Adrenal gland (tissue), 9 donors: ENCODE measurements at regions not wholly inside any gene's neighbourhood (a gene's known extent, or its start where the extent isn't known, plus 50 kb on each side); places are given as distances from the start of the nearest gene placed in this dataset.
"Not testable (repeated sequence)": the region's sequence is repeated elsewhere in the genome, so short reads cannot be mapped to it uniquely, and the experiment has no call there.

Experiments used
- DNase-seq, 7 donors: peaks; one replicate each; pipeline ENCODE4 v3.0.0-alpha.2; 2019 to 2020
- H3K27ac ChIP-seq, 5 donors: fragments of 200-600 bp; sonication (generic) in 4 of 5; 1 replicate in 3 of 5; 2 replicates in 2 of 5; pipeline versions ENCODE4 v1.5.1 to v1.8.0; 2016 to 2020; ENCODE audit warnings: mild to moderate bottlenecking in 1 of 5
- H3K27me3 ChIP-seq: fragments of 200-600 bp; 2 replicates; pipeline ENCODE4 v1.8.0; 2021
- H3K36me3 ChIP-seq, 2 donors: fragments of 200-600 bp; replicated peaks in 1 of 2; 1 replicate in 1 of 2; 2 replicates in 1 of 2; pipeline versions ENCODE4 v1.5.1 to v1.8.0; 2018 to 2022
- H3K4me1 ChIP-seq, 2 donors: fragments of 200-600 bp; replicated peaks in 1 of 2; 1 replicate in 1 of 2; 2 replicates in 1 of 2; pipeline versions ENCODE4 v1.5.1 to v1.8.0; 2018 to 2021
- H3K4me3 ChIP-seq, 4 donors: fragments of 200-600 bp; sonication (generic) in 3 of 4; one replicate each; pipeline ENCODE4 v1.5.1; 2016 to 2018
- H3K9me3 ChIP-seq, 3 donors: fragments of 200-600 bp; sonication (generic) in 1 of 3; replicated peaks in 1 of 3; 1 replicate in 2 of 3; 2 replicates in 1 of 3; pipeline versions ENCODE4 v1.5.1 to v1.8.0; 2016 to 2021
- POLR2A ChIP-seq, 2 donors: fragments of 450-650 bp; IDR thresholded peaks; one replicate each; pipeline ENCODE4 v1.6.1; 2017; ENCODE audit warnings: antibody characterized with exemption in 2 of 2, mild to moderate bottlenecking in 2 of 2, moderate library complexity in 1 of 2
- WGBS, 4 donors: extraction: QIAGEN DNeasy Blood & Tissue Kit in 2 of 4; methylation state at CpG; one replicate each; pipeline versions ENCODE4 v1.1.5 to v1.1.7; 2013 to 2017; 5-methylcytosine and 5-hydroxymethylcytosine counted together
- intact Hi-C, 2 donors: fragments of 100-400 bp; cut with DNase I; formaldehyde crosslinking; loops; one replicate each; pipeline versions ENCODE4 v1.14.1 to v1.15.0; 2022 to 2023
- TF ChIP-seq, protein P1 (sequence below), 6 experiments: fragments of 450-650 bp in 4 of 6; fragments of 200-600 bp in 2 of 6; sonication (generic) in 1 of 6; IDR thresholded peaks; 1 replicate in 5 of 6; 2 replicates in 1 of 6; pipeline versions ENCODE4 v1.5.1 to v1.8.0; 2016 to 2021; ENCODE audit warnings: antibody characterized with exemption in 6 of 6, mild to moderate bottlenecking in 2 of 6, moderate library complexity in 1 of 6
- donor health status: healthy with polysubstance abuse.
- donor health status: Bipolar disorder and iron deficiency.
- donor health status: DM: yes; HTN: yes; CAD: no.
- donor health status: DM: no; HTN: no; CAD: no.
- donor health status: DM: no; HTN: no; CAD: no.

DNA sequence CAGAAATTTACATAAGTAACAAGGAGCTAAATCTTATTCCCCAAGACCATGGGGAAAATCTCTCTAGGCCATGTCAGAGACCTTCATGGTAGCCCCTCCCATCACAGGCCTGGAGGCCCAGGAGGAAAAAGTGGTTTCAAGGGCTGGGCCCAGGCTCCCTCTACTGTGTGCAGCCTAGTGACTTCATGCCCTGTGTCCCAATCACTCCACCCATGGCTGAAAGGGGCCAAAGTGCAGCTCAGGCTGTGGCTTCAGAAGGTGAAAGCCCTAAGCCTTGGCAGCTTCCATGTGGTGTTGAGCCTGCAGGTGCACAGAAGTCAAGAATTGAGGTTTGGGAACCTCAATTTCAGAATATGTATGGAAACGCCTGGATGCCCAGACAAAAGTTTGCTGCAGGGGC, 1612.7 kb upstream of the SLC39A10 start:
- no peaks in the 10 kb centered on the region for H3K4me1 ChIP-seq
- intact Hi-C loops: no loop called here
- H3K27ac ChIP-seq: no peak overlapping the region
- WGBS, 4 donors: 78 to 92% (median 85%) methylated on average over 1 of the region's 1 CpG
- DNase-seq: no peak
- H3K9me3 ChIP-seq: no peaks in the 10 kb centered on the region
- no peaks in the 10 kb centered on the region for H3K36me3 ChIP-seq
- TF ChIP-seq, protein P1, sequence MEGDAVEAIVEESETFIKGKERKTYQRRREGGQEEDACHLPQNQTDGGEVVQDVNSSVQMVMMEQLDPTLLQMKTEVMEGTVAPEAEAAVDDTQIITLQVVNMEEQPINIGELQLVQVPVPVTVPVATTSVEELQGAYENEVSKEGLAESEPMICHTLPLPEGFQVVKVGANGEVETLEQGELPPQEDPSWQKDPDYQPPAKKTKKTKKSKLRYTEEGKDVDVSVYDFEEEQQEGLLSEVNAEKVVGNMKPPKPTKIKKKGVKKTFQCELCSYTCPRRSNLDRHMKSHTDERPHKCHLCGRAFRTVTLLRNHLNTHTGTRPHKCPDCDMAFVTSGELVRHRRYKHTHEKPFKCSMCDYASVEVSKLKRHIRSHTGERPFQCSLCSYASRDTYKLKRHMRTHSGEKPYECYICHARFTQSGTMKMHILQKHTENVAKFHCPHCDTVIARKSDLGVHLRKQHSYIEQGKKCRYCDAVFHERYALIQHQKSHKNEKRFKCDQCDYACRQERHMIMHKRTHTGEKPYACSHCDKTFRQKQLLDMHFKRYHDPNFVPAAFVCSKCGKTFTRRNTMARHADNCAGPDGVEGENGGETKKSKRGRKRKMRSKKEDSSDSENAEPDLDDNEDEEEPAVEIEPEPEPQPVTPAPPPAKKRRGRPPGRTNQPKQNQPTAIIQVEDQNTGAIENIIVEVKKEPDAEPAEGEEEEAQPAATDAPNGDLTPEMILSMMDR (IDR thresholded peaks at IDR 0.05): no peak
- TF ChIP-seq POLR2A (IDR thresholded peaks at IDR 0.05): no peak
- no peak overlapping the region for H3K4me3 ChIP-seq
- no peaks in the 10 kb centered on the region for H3K27me3 ChIP-seq

DNA sequence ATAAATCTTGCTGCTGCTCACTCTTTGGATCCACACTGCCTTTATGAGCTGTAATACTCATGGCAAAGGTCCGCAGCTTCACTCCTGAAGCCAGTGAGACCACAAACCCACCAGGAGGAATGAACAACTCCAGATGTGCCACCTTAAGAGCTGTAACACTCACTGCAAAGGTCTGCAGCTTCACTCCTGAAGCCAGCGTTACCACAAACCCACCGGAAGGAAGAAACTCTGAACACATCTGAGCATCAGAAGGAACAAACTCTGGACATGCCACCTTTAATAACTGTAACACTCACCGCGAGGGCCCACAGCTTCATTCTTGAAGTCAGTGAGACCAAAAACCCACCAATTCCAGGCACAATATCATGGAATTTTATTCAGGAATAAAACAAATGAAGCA, 1635.9 kb upstream of the SLC39A10 start:
- H3K4me3 ChIP-seq, DNase-seq, H3K27me3 ChIP-seq, H3K9me3 ChIP-seq, H3K4me1 ChIP-seq, H3K27ac ChIP-seq, H3K36me3 ChIP-seq, intact Hi-C loops: not testable (repeated sequence)
- 85 to 94% (median 88%) methylated on average over 5 of the region's 5 CpGs for WGBS, 4 donors

DNA sequence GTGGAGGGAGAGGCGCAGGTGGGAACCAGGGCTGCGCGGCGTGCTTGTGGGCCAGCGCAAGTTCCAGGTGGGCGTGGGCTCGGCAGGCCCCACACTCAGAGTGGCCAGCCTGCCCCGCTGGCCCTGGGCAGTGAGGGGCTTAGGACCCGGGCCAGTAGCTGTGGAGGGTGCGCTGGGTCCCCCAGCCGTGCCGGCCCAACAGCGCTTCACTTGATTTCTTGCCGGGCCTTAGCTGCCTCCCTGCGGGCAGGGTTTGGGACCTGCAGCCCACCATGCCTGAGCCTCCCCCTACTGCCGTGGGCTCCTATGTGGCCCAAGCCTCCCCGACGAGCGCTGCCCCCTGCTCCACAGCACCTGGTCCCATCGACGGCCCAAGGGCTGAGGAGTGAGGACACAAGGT, 1636.9 kb upstream of the SLC39A10 start:
- Histone ChIP-seq H3K36me3 (no peaks in the 10 kb centered on the region), H3K9me3 (no peaks in the 10 kb centered on the region), H3K27ac (no peak overlapping the region), H3K4me3 (no peak overlapping the region), H3K27me3 (no peaks in the 10 kb centered on the region), H3K4me1 (no peaks in the 10 kb centered on the region)
- no peak for TF ChIP-seq POLR2A (IDR thresholded peaks at IDR 0.05)
- TF ChIP-seq, protein P1 (IDR thresholded peaks at IDR 0.05): no peak
- DNase-seq: no peak
- 92 to 95% (median 94%) methylated on average over 8 to 21 of the region's 21 CpGs for WGBS, 4 donors
- intact Hi-C loops: no loop called here

DNA sequence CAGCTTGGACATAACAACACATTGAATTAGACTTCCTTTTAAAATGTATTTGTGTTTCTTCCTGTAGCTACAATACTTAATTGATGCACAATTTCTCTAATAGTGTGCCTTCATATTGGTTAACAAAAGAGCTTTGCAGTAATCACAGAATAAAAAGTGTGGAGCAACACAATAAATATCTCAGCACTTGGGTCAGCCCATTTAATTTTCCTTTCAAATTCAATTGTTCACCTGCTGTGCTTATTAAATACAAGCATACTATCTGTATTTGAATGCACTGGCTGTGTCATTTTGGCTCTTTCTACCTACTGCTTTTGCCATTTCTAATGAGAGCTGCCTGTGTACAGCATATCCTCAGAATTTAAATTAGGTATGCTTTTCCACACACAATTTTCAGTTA, 1641.3 kb upstream of the SLC39A10 start:
- Histone ChIP-seq H3K4me3 (no peak overlapping the region), H3K36me3 (no peaks in the 10 kb centered on the region), H3K27me3 (no peaks in the 10 kb centered on the region), H3K4me1 (no peaks in the 10 kb centered on the region), H3K27ac (no peak overlapping the region), H3K9me3 (no peaks in the 10 kb centered on the region)
- TF ChIP-seq, protein P1 (IDR thresholded peaks at IDR 0.05): no peak
- TF ChIP-seq POLR2A (IDR thresholded peaks at IDR 0.05): no peak
- no peak for DNase-seq
- intact Hi-C loops: no loop called here

DNA sequence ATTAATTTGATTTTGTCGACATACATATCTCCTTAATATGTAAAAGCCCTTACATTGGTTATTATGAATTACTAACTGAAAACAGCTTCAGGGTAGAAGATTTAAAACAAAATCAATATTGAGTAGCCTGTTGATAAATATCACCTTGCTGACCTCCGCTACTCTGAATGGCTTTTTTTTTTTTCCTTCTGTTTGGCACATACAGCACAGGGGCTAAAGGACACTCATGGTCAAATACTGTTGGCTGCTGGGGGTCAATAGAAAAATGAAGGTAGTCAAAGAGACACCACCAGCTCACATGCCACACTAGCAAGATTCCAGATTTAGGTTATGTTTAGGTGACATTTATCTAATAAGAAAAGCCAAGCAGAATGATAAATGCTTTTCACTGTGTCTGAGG, 1642.4 kb upstream of the SLC39A10 start:
- Histone ChIP-seq H3K9me3 (no peaks in the 10 kb centered on the region), H3K4me1 (no peaks in the 10 kb centered on the region), H3K27me3 (no peaks in the 10 kb centered on the region), H3K36me3 (no peaks in the 10 kb centered on the region), H3K27ac (no peak overlapping the region), H3K4me3 (no peak overlapping the region)
- TF ChIP-seq, protein P1 (IDR thresholded peaks at IDR 0.05): no peak
- TF ChIP-seq POLR2A (IDR thresholded peaks at IDR 0.05): no peak
- intact Hi-C loops: no loop called here
- 86 to 95% (median 88%) methylated on average over 2 of the region's 2 CpGs for WGBS, 4 donors
- no peak for DNase-seq
